Heart left ventricle (tissue), 13 donors: ENCODE measurements at regions not wholly inside any gene's neighbourhood (a gene's known extent, or its start where the extent isn't known, plus 50 kb on each side); places are given as distances from the start of the nearest gene placed in this dataset.

Experiments
- CTCF ChIP-seq, 12 donors: fragments of 200-600 bp; sonication (generic) in 4 of 12; IDR thresholded peaks; one replicate each; pipeline versions ENCODE4 v1.5.0 to v1.8.0; 2018 to 2022; ENCODE audit warnings: antibody characterized with exemption in 12 of 12, mild to moderate bottlenecking in 5 of 12
- POLR2A ChIP-seq, 2 donors: fragments of 450-650 bp; IDR thresholded peaks; one replicate each; pipeline ENCODE4 v1.6.1; 2017; ENCODE audit warnings: antibody characterized with exemption in 2 of 2, mild to moderate bottlenecking in 2 of 2, moderate library complexity in 2 of 2
- donor health status: ischemic (EF 13 %, LVEDD 7.1; RV severe dilation, severe dysfunction).
- donor health status: DM: no; HTN: yes; CAD: no.
- donor health status: DM: no; HTN: no; CAD: no.
- donor health status: ischemic (EF 25% LVEDD 6.9; RV normal size, moderate dysfunction).
- donor health status: ischemic (EF 25% LVEDD 5.7; RV mildly dilated, moderate dysfunction).
- donor health status: ischemic (EF 35%, LVEDD 5.7; RV mildly dilated, moderate dysfunction).
- donor health status: nonischemic (EF 11% LVEDD 7.7; RV severe dilation, severe dysfunction).
- donor health status: DM: yes; HTN: yes; CAD: no.
- donor health status: PGD.
- donor health status: ischemic (EF 29% LVEDD 5.4; RV normal size, mild dysfunction).
- donor health status: nonischemic (EF 23%, LVEDD 6.1; RV moderate dilation, normal function).

- TF ChIP-seq POLR2A (IDR thresholded peaks at IDR 0.05) (no peak), CTCF (IDR thresholded peaks at IDR 0.05) (no peak)
Measured at GRCh38 chr7:79647711-79648110, 194.2 kb upstream of the MAGI2 start.
